Heart left ventricle (tissue), 16 donors: ENCODE measurements at regions not wholly inside any gene's neighbourhood (a gene's known extent, or its start where the extent isn't known, plus 50 kb on each side); places are given as distances from the start of the nearest gene placed in this dataset.

Source experiments
- ATAC-seq, 4 donors: fragments of 200-7000 bp; cut with Tn5 transposase; one replicate each; pipeline ENCODE4 v1.9.1; 2020 to 2022; ENCODE audit warnings: moderate library complexity in 4 of 4, mild to moderate bottlenecking in 3 of 4, moderate number of reproducible peaks in 1 of 4
- DNase-seq, 5 donors: peaks; one replicate each; pipeline ENCODE4 v3.0.0-alpha.2; 2020
- H3K27ac ChIP-seq, 12 donors: fragments of 200-600 bp; sonication (generic) in 4 of 12; one replicate each; pipeline versions ENCODE4 v1.5.0 to v1.8.0; 2016 to 2022; ENCODE audit warnings: mild to moderate bottlenecking in 2 of 12
- H3K27me3 ChIP-seq, 9 donors: fragments of 200-600 bp; sonication (generic) in 2 of 9; one replicate each; pipeline versions ENCODE4 v1.5.1 to v1.8.0; 2016 to 2022; ENCODE audit warnings: mild to moderate bottlenecking in 3 of 9
- H3K36me3 ChIP-seq, 9 donors: fragments of 200-600 bp; sonication (generic) in 2 of 9; one replicate each; pipeline versions ENCODE4 v1.5.0 to v1.8.0; 2018 to 2022; ENCODE audit warnings: mild to moderate bottlenecking in 2 of 9
- H3K4me1 ChIP-seq, 12 donors: fragments of 200-600 bp; sonication (generic) in 4 of 12; one replicate each; pipeline versions ENCODE4 v1.5.0 to v1.8.0; 2016 to 2022; ENCODE audit warnings: mild to moderate bottlenecking in 3 of 12
- H3K4me3 ChIP-seq, 12 donors: fragments of 200-600 bp; sonication (generic) in 4 of 12; one replicate each; pipeline versions ENCODE4 v1.5.0 to v1.8.0; 2017 to 2022; ENCODE audit warnings: mild to moderate bottlenecking in 9 of 12, moderate library complexity in 4 of 12
- H3K9me3 ChIP-seq, 12 donors: fragments of 200-600 bp; sonication (generic) in 4 of 12; one replicate each; pipeline versions ENCODE4 v1.5.0 to v1.8.0; 2016 to 2022; ENCODE audit warnings: mild to moderate bottlenecking in 1 of 12
- CTCF ChIP-seq, 12 donors: fragments of 200-600 bp; sonication (generic) in 4 of 12; IDR thresholded peaks; one replicate each; pipeline versions ENCODE4 v1.5.0 to v1.8.0; 2018 to 2022; ENCODE audit warnings: antibody characterized with exemption in 12 of 12, mild to moderate bottlenecking in 5 of 12
- POLR2A ChIP-seq, 2 donors: fragments of 450-650 bp; IDR thresholded peaks; one replicate each; pipeline ENCODE4 v1.6.1; 2017; ENCODE audit warnings: antibody characterized with exemption in 2 of 2, mild to moderate bottlenecking in 2 of 2, moderate library complexity in 2 of 2
- WGBS, 4 donors: extraction: QIAGEN DNeasy Blood & Tissue Kit in 2 of 4; methylation state at CpG; one replicate each; pipeline versions ENCODE4 v1.1.5 to v1.1.7; 2013 to 2018; 5-methylcytosine and 5-hydroxymethylcytosine counted together
- intact Hi-C, 10 donors: fragments of 100-400 bp; cut with DNase I; formaldehyde crosslinking; loops; one replicate each; pipeline versions ENCODE4 v1.11.1 to v1.14.2; 2022
- donor health status: ischemic (EF 13 %, LVEDD 7.1; RV severe dilation, severe dysfunction).
- donor health status: healthy with polysubstance abuse.
- donor health status: DM: no; HTN: yes; CAD: no.
- donor health status: DM: no; HTN: no; CAD: no.
- donor health status: ischemic (EF 25% LVEDD 6.9; RV normal size, moderate dysfunction).
- donor health status: ischemic (EF 25% LVEDD 5.7; RV mildly dilated, moderate dysfunction).
- donor health status: healthy.
- donor health status: DM: yes; HTN: yes; CAD: no.
- donor health status: ischemic (EF 35%, LVEDD 5.7; RV mildly dilated, moderate dysfunction).
- donor health status: nonischemic (EF 11% LVEDD 7.7; RV severe dilation, severe dysfunction).
- donor health status: DM: yes; HTN: yes; CAD: no.
- donor health status: PGD.
- donor health status: ischemic (EF 29% LVEDD 5.4; RV normal size, mild dysfunction).
- donor health status: nonischemic (EF 23%, LVEDD 6.1; RV moderate dilation, normal function).

GRCh38 chr17:71107136-71107535, 937.8 kb downstream of the KCNJ2 start:
- TF ChIP-seq CTCF (IDR thresholded peaks at IDR 0.05) (no peak), POLR2A (IDR thresholded peaks at IDR 0.05) (no peak)
- Histone ChIP-seq H3K27me3 (no peaks in the 10 kb centered on the region), H3K4me3 (no peak overlapping the region), H3K9me3 (peaks cover 0 to 4% (median 0%) of the 10 kb centered on the region in 12 donors), H3K27ac (no peak overlapping the region), H3K4me1 (no peaks in the 10 kb centered on the region), H3K36me3 (no peaks in the 10 kb centered on the region)
- no peak for ATAC-seq
- intact Hi-C loops: no loop called here
- DNase-seq: no peak
- 38 to 66% (median 47%) methylated on average over 1 of the region's 1 CpG for WGBS, 4 donors

- H3K27me3 ChIP-seq: peaks cover 0 to 6% (median 0%) of the 10 kb centered on the region in 9 donors
- WGBS, 4 donors: 81 to 89% (median 85%) methylated on average over 3 of the region's 3 CpGs
- H3K9me3 ChIP-seq: peaks cover 0 to 4% (median 0%) of the 10 kb centered on the region in 12 donors
- H3K27ac ChIP-seq: no peak overlapping the region
- no peak for ATAC-seq
- TF ChIP-seq POLR2A (IDR thresholded peaks at IDR 0.05) (no peak), CTCF (IDR thresholded peaks at IDR 0.05) (no peak)
- no peak overlapping the region for H3K4me3 ChIP-seq
- no peak for DNase-seq
- H3K36me3 ChIP-seq: no peaks in the 10 kb centered on the region
- no peaks in the 10 kb centered on the region for H3K4me1 ChIP-seq
- intact Hi-C loops: loop anchor here in 2 of 10 donors (10.0 kb wide), 2 partner anchors 355 to 1005 kb away; no protein-coding TSS in a partner anchor
These were observed 940.4 kb downstream of the KCNJ2 start for GRCh38 chr17:71109697-71110096.

GRCh38 chr17:71110326-71110725, 941.0 kb downstream of the KCNJ2 start:
- Histone ChIP-seq H3K36me3 (no peaks in the 10 kb centered on the region), H3K27ac (no peak overlapping the region), H3K4me1 (no peaks in the 10 kb centered on the region), H3K4me3 (no peak overlapping the region), H3K9me3 (peaks cover 0 to 4% (median 0%) of the 10 kb centered on the region in 12 donors), H3K27me3 (peaks cover 0 to 6% (median 0%) of the 10 kb centered on the region in 9 donors)
- ATAC-seq (no peak), DNase-seq (no peak)
- TF ChIP-seq CTCF (IDR thresholded peaks at IDR 0.05) (no peak), POLR2A (IDR thresholded peaks at IDR 0.05) (no peak)
- intact Hi-C loops: loop anchor here in 2 of 10 donors (10.0 kb wide), 2 partner anchors 354 to 1004 kb away; no protein-coding TSS in a partner anchor
- WGBS, 4 donors: 86 to 91% (median 89%) methylated on average over 3 of the region's 3 CpGs

GRCh38 chr17:71111460-71111859, 942.1 kb downstream of the KCNJ2 start:
- Histone ChIP-seq H3K27me3 (peaks cover 0 to 6% (median 0%) of the 10 kb centered on the region in 9 donors), H3K4me1 (no peaks in the 10 kb centered on the region), H3K4me3 (no peak overlapping the region), H3K36me3 (no peaks in the 10 kb centered on the region), H3K9me3 (no peaks in the 10 kb centered on the region), H3K27ac (no peak overlapping the region)
- TF ChIP-seq CTCF (IDR thresholded peaks at IDR 0.05): no peak
- TF ChIP-seq POLR2A (IDR thresholded peaks at IDR 0.05): no peak
- DNase-seq: no peak
- no peak for ATAC-seq
- intact Hi-C loops: loop anchor here in 2 of 10 donors (10.0 kb wide), 2 partner anchors 353 to 1003 kb away; no protein-coding TSS in a partner anchor
- WGBS, 4 donors: 86 to 93% (median 90%) methylated on average over 2 of the region's 2 CpGs
